Parathyroid adenoma (tissue), 2 donors: ENCODE measurements at regions not wholly inside any gene's neighbourhood (a gene's known extent, or its start where the extent isn't known, plus 50 kb on each side); places are given as distances from the start of the nearest gene placed in this dataset.

Experiments
- H2AFZ ChIP-seq: fragments of 300-600 bp; sonication (generic); one replicate; pipeline ENCODE4 v1.7.0; 2017; ENCODE audit warnings: antibody characterized with exemption, mild to moderate bottlenecking
- H3K27ac ChIP-seq: fragments of 300-600 bp; sonication (generic); one replicate; pipeline ENCODE4 v1.7.0; 2017
- H3K27me3 ChIP-seq: fragments of 300-600 bp; sonication (generic); one replicate; pipeline ENCODE4 v1.7.0; 2017; ENCODE audit warnings: low read length; ENCODE audit not compliant: control insufficient read depth, insufficient read depth
- H3K36me3 ChIP-seq: fragments of 300-600 bp; sonication (generic); one replicate; pipeline ENCODE4 v1.7.0; 2017; ENCODE audit warnings: low read length; ENCODE audit not compliant: control insufficient read depth, insufficient read depth
- H3K4me1 ChIP-seq: fragments of 300-600 bp; sonication (generic); one replicate; pipeline ENCODE4 v1.7.0; 2017; ENCODE audit warnings: control low read depth
- H3K4me2 ChIP-seq: fragments of 300-600 bp; sonication (generic); one replicate; pipeline ENCODE4 v1.7.0; 2017; ENCODE audit warnings: low read length
- H3K4me3 ChIP-seq: fragments of 300-600 bp; sonication (generic); one replicate; pipeline ENCODE4 v1.7.0; 2017; ENCODE audit warnings: low read depth, low read length
- H3K79me2 ChIP-seq: fragments of 300-600 bp; sonication (generic); one replicate; pipeline ENCODE4 v1.7.0; 2017; ENCODE audit warnings: control low read depth
- H3K9ac ChIP-seq: fragments of 300-600 bp; sonication (generic); one replicate; pipeline ENCODE4 v1.7.0; 2017; ENCODE audit warnings: mild to moderate bottlenecking
- H3K9me3 ChIP-seq: fragments of 300-600 bp; sonication (generic); one replicate; pipeline ENCODE4 v1.7.0; 2017; ENCODE audit warnings: low read length; ENCODE audit not compliant: control insufficient read depth
- CTCF ChIP-seq: fragments of 300-600 bp; sonication (generic); IDR thresholded peaks from one replicate; pipeline ENCODE4 v1.7.0; 2017; ENCODE audit warnings: antibody characterized with exemption, mild to moderate bottlenecking
- donor health status: primary hyperparathyroidism.

GRCh38 chr20:52787962-52788361 lies 184.2 kb upstream of the TSHZ2 start:
- no peak overlapping the region for H3K4me2 ChIP-seq
- H3K4me3 ChIP-seq, result no peak overlapping the region
- H3K9ac ChIP-seq, result no peak overlapping the region
- no peaks in the 10 kb centered on the region for H3K79me2 ChIP-seq
- no peaks in the 10 kb centered on the region for H3K4me1 ChIP-seq
- no peak for TF ChIP-seq CTCF
- no peaks in the 10 kb centered on the region for H3K27me3 ChIP-seq
- no peak overlapping the region for H2AFZ ChIP-seq
- no peak overlapping the region for H3K27ac ChIP-seq
- H3K9me3 ChIP-seq, result no peaks in the 10 kb centered on the region
- no peaks in the 10 kb centered on the region for H3K36me3 ChIP-seq

- Histone ChIP-seq H3K4me1 (no peaks in the 10 kb centered on the region), H3K79me2 (no peaks in the 10 kb centered on the region), H3K27me3 (no peaks in the 10 kb centered on the region), H2AFZ (no peak overlapping the region), H3K27ac (no peak overlapping the region), H3K9me3 (no peaks in the 10 kb centered on the region), H3K4me3 (no peak overlapping the region), H3K9ac (no peak overlapping the region), H3K4me2 (no peak overlapping the region), H3K36me3 (no peaks in the 10 kb centered on the region)
- TF ChIP-seq CTCF, result no peak
Observed at GRCh38 chr20:52787216-52787615, 184.9 kb upstream of the TSHZ2 start.

DNA sequence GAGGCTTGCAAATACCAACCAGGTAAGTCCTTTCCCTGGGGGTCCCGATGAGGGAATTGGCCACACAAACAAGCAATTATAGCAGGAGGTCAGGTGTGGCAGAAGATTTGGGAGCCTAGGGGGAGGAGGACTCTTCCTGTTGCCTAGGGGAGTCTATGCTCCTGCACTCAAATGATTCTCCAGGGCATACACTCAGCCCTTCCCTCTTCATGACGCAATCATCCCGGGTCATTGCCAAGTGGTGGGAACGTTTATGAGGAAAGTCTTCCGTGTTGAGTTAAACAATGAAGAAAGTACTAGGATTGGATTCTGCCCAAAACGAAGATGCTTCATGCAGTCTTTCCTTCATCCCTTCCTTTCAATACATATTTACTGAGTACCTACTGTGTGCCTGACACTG lies 186.5 kb upstream of the TSHZ2 start:
- H3K4me2 ChIP-seq, result no peak overlapping the region
- no peaks in the 10 kb centered on the region for H3K4me1 ChIP-seq
- no peak overlapping the region for H3K27ac ChIP-seq
- H3K9ac ChIP-seq, result no peak overlapping the region
- H3K79me2 ChIP-seq, result no peaks in the 10 kb centered on the region
- no peak overlapping the region for H2AFZ ChIP-seq
- no peaks in the 10 kb centered on the region for H3K36me3 ChIP-seq
- no peaks in the 10 kb centered on the region for H3K9me3 ChIP-seq
- TF ChIP-seq CTCF, result no peak
- H3K4me3 ChIP-seq, result no peak overlapping the region
- H3K27me3 ChIP-seq, result no peaks in the 10 kb centered on the region

DNA sequence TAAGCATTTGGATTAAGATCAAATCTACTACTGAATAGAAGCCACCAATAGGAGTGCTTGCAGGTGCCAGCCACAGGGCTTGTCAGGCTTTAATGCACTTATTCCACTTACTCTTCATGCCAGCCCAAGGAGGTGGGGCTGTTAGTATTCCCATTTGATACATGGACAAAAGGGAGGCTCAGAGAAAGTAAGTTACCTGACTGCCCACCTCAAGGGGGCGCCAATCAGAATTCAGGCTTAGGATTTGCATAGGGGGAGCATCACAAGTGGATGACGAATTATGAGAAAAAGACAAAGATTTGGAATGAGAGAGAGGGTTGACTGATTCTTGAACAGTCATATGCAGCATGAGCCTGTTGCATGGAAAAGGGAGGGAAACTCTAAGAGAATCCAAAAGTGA lies 188.4 kb upstream of the TSHZ2 start:
- no peaks in the 10 kb centered on the region for H3K36me3 ChIP-seq
- H3K4me2 ChIP-seq, result no peak overlapping the region
- no peaks in the 10 kb centered on the region for H3K79me2 ChIP-seq
- no peaks in the 10 kb centered on the region for H3K9me3 ChIP-seq
- H3K4me3 ChIP-seq, result no peak overlapping the region
- no peaks in the 10 kb centered on the region for H3K27me3 ChIP-seq
- no peak overlapping the region for H3K9ac ChIP-seq
- H3K27ac ChIP-seq, result no peak overlapping the region
- H3K4me1 ChIP-seq, result no peaks in the 10 kb centered on the region
- TF ChIP-seq CTCF, result no peak
- no peak overlapping the region for H2AFZ ChIP-seq

DNA sequence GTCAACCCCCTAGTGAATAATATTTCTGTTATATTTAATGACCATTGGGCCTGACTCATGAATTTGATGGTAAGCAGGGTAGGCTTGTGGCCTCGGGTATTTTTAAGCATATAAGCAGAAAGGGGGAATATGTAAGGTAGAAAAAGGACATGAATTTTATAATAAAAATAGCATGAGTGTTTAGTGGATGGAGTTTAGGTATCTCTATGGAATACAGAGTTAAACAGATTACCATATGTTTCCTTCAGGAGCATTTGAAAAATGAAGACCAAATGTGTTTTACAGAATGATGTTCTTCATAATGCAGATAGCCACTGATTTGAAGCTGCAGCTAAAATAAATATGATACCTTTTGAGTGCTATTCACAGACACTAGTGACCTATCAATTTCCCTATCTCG lies 191.7 kb upstream of the TSHZ2 start:
- H3K27ac ChIP-seq, result no peak overlapping the region
- no peaks in the 10 kb centered on the region for H3K79me2 ChIP-seq
- H2AFZ ChIP-seq, result no peak overlapping the region
- H3K36me3 ChIP-seq, result no peaks in the 10 kb centered on the region
- no peaks in the 10 kb centered on the region for H3K4me1 ChIP-seq
- H3K27me3 ChIP-seq, result no peaks in the 10 kb centered on the region
- H3K4me3 ChIP-seq, result no peak overlapping the region
- no peak overlapping the region for H3K4me2 ChIP-seq
- H3K9ac ChIP-seq, result no peak overlapping the region
- H3K9me3 ChIP-seq, result no peaks in the 10 kb centered on the region
- no peak for TF ChIP-seq CTCF
